Mammary epithelial cell (primary cell): ENCODE measurements at regions not wholly inside any gene's neighbourhood (a gene's known extent, or its start where the extent isn't known, plus 50 kb on each side); places are given as distances from the start of the nearest gene placed in this dataset.

Source experiments
- CTCF ChIP-seq, 2 donors: IDR thresholded peaks in 1 of 2; conservative IDR thresholded peaks in 1 of 2; 2 replicates each; pipeline ENCODE4 v1.5.1; 2011 to 2012; ENCODE audit warnings: inconsistent platforms in 2 of 2, low read length in 2 of 2, mild to moderate bottlenecking in 2 of 2, control low read depth in 1 of 2, low read depth in 1 of 2; ENCODE audit not compliant: insufficient read depth in 1 of 2; ENCODE audit errors: extremely low read depth in 1 of 2
- EZH2 ChIP-seq: IDR thresholded peaks from 2 replicates; pipeline ENCODE4 v1.6.1; 2012; ENCODE audit warnings: low read length, inconsistent platforms, borderline replicate concordance

- TF ChIP-seq CTCF (conservative IDR thresholded peaks at IDR 0.05 in 1 of 2, IDR thresholded peaks at IDR 0.05 in 1 of 2; ENCODE audit: extremely low read depth in 1 of 2, insufficient read depth in 1 of 2, low read depth in 1 of 2, low read length in 2 of 2), result no peak
- no peak for TF ChIP-seq EZH2
These were observed 99.1 kb downstream of the ALG10 start for GRCh38 chr12:34121360-34121759.
